B cell (primary cell): ENCODE measurements at regions not wholly inside any gene's neighbourhood (a gene's known extent, or its start where the extent isn't known, plus 50 kb on each side); places are given as distances from the start of the nearest gene placed in this dataset.

Experiments
- ATAC-seq: fragments of 200-7000 bp; cut with Tn5 transposase; one replicate; pipeline ENCODE4 v1.10.0; 2021; ENCODE audit warnings: low read depth, mild to moderate bottlenecking, moderate number of reproducible peaks, moderate library complexity
- CTCF ChIA-PET: fragments of 350-600 bp; sonication (Branson Sonifier 250); formaldehyde crosslinking; loops from one replicate; lab custom pipeline; 2021; ENCODE audit warnings: antibody characterized with exemption, inconsistent platforms; lab: Charles Lee
- POLR2A ChIA-PET: fragments of 350-600 bp; sonication (Branson Sonifier 250); formaldehyde crosslinking; loops from one replicate; lab custom pipeline; 2021; ENCODE audit warnings: antibody characterized with exemption; lab: Charles Lee
- DNase-seq: peaks from one replicate; pipeline ENCODE4 v3.0.0; 2013
- H2AFZ ChIP-seq: 2 replicates; pipeline ENCODE4 v1.6.1; 2012; ENCODE audit warnings: mild to moderate bottlenecking, low read depth, low read length; ENCODE audit not compliant: insufficient read depth, poor library complexity, severe bottlenecking
- H3K27ac ChIP-seq, 2 donors: 1 replicate in 1 of 2; 2 replicates in 1 of 2; pipeline ENCODE4 v1.5.1; 2012 to 2013; ENCODE audit warnings: low read length in 2 of 2, mild to moderate bottlenecking in 2 of 2, moderate library complexity in 1 of 2
- H3K27me3 ChIP-seq, 4 experiments: fragments of 200-600 bp in 1 of 4; sonication (generic) in 1 of 4; replicated peaks in 1 of 4; 1 replicate in 2 of 4; 2 replicates in 2 of 4; pipeline versions ENCODE4 v1.6.1 to v1.7.0; 2013 to 2016; ENCODE audit warnings: low read length in 3 of 4, mild to moderate bottlenecking in 2 of 4, mixed read lengths in 1 of 4, moderate library complexity in 1 of 4; ENCODE audit not compliant: insufficient read depth in 4 of 4, control insufficient read depth in 3 of 4; ENCODE audit errors: control extremely low read depth in 1 of 4
- H3K36me3 ChIP-seq, 2 experiments: replicated peaks in 1 of 2; 1 replicate in 1 of 2; 2 replicates in 1 of 2; pipeline versions ENCODE4 v1.6.1 to v1.7.1; 2013; ENCODE audit warnings: low read length in 1 of 2; ENCODE audit not compliant: insufficient read depth in 2 of 2, control insufficient read depth in 1 of 2; ENCODE audit errors: control extremely low read depth in 1 of 2, extremely low read depth in 1 of 2
- H3K4me1 ChIP-seq, 2 donors: fragments of 200-600 bp in 1 of 2; sonication (generic) in 1 of 2; 1 replicate in 1 of 2; 2 replicates in 1 of 2; pipeline versions ENCODE4 v1.5.1 to v1.6.1; 2013 to 2017; ENCODE audit warnings: low read length in 2 of 2; ENCODE audit not compliant: control insufficient read depth in 2 of 2, insufficient read depth in 2 of 2
- H3K4me2 ChIP-seq: replicated peaks from 2 replicates; pipeline ENCODE3; 2012; ENCODE audit warnings: mild to moderate bottlenecking, low read depth, low read length; ENCODE audit not compliant: poor library complexity, severe bottlenecking
- H3K4me3 ChIP-seq, 5 experiments: fragments of 200-600 bp in 1 of 5; sonication (generic) in 1 of 5; 1 replicate in 3 of 5; 2 replicates in 2 of 5; pipeline versions ENCODE4 v1.5.1 to v1.7.0; 2011 to 2016; ENCODE audit warnings: low read length in 4 of 5, mild to moderate bottlenecking in 4 of 5, low read depth in 2 of 5, control low read depth in 1 of 5, moderate library complexity in 1 of 5; ENCODE audit not compliant: insufficient read depth in 1 of 5; ENCODE audit errors: control extremely low read depth in 1 of 5, extremely low read depth in 1 of 5
- H3K79me2 ChIP-seq: fragments of 200-600 bp; sonication (generic); one replicate; pipeline ENCODE4 v1.6.0; 2016; ENCODE audit warnings: low read length; ENCODE audit not compliant: control insufficient read depth, insufficient read depth
- H3K9ac ChIP-seq: fragments of 200-600 bp; sonication (generic); 2 replicates; pipeline ENCODE4 v1.6.1; 2017; ENCODE audit warnings: mild to moderate bottlenecking, low read length, moderate library complexity
- H3K9me3 ChIP-seq, 3 donors: one replicate each; pipeline versions ENCODE4 v1.6.1 to v1.7.1; 2013; ENCODE audit warnings: low read length in 2 of 3; ENCODE audit not compliant: control insufficient read depth in 2 of 3, insufficient read depth in 1 of 3; ENCODE audit errors: control extremely low read depth in 1 of 3
- H4K20me1 ChIP-seq: 2 replicates; pipeline ENCODE4 v1.6.0; 2012; ENCODE audit warnings: mild to moderate bottlenecking, low read length; ENCODE audit not compliant: insufficient read depth, control insufficient read depth, poor library complexity, severe bottlenecking
- H3K27ac Mint-ChIP-seq: one replicate; pipeline ENCODE4 v1.8.0; 2021; ENCODE audit warnings: mixed read lengths
- H3K27me3 Mint-ChIP-seq: one replicate; pipeline ENCODE4 v1.8.0; 2021; ENCODE audit warnings: mixed read lengths
- H3K4me1 Mint-ChIP-seq: one replicate; pipeline ENCODE4 v1.8.0; 2021; ENCODE audit warnings: mixed read lengths
- H3K4me3 Mint-ChIP-seq: one replicate; pipeline ENCODE4 v1.8.0; 2021; ENCODE audit warnings: mixed read lengths
- H3K9me3 Mint-ChIP-seq: one replicate; pipeline ENCODE4 v1.8.0; 2022; ENCODE audit warnings: mixed read lengths; ENCODE audit not compliant: insufficient read depth
- EZH2 ChIP-seq: IDR thresholded peaks from 2 replicates; pipeline ENCODE4 v1.6.1; 2012; ENCODE audit warnings: borderline replicate concordance, low read depth, mild to moderate bottlenecking, moderate library complexity, low read length; ENCODE audit not compliant: insufficient read depth, poor library complexity, severe bottlenecking
- WGBS: methylation state at CpG from one replicate; pipeline ENCODE4 v1.1.5; 2013; ENCODE audit warnings: missing lambda C conversion rate; ENCODE audit not compliant: insufficient coverage; 5-methylcytosine and 5-hydroxymethylcytosine counted together
- intact Hi-C: fragments of 100-400 bp; cut with micrococcal nuclease; formaldehyde crosslinking; loops from one replicate; pipeline ENCODE4 v1.10.0; 2022
- TF ChIP-seq, protein P1 (sequence below): fragments of 200-600 bp; IDR thresholded peaks from one replicate; pipeline ENCODE4 v1.8.0; 2022; ENCODE audit warnings: antibody characterized with exemption, mild to moderate bottlenecking

DNA sequence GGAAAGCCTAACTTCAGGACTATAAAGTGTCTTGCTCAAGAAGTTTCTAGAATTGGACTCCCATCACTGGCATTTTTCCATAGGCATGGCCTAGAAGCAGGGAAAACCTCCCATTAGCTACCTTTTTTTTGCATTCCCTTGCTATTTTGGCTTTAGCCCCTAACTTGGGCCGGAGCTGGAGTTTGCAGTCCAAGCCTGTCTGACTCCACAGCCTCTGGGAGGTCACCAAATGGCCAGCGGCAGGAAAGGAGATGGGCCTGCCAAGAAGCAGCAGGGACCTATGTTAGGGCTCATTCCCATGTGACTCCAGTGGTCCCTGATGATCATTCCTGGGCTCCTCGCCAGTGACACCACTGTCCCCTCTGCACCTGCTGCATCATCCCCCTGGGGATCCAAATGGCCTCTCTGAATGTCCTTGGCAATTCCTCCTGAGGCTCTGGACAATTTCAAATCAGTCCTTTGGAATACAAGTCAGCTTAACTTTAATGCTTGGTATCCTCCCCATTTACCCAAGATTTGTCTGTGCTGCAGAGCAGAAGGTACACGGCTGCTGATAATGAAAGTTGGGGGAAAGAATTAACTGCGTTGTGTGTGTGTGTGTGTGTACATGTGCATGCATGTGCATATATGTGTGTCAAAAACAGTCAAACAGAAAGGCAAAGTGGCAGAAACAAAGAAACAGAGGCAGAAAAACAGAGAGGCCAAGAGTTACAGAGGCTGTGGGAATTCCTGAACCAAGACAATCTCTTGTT is 69.8 kb upstream of the SERP2 start:
- H3K27ac ChIP-seq: no peak overlapping the region
- Mint-ChIP-seq H3K4me3 (no peak overlapping the region), H3K27ac (no peak overlapping the region), H3K4me1 (peaks cover 10% of the 10 kb centered on the region), H3K9me3 (no peaks in the 10 kb centered on the region), H3K27me3 (peaks cover 20% of the 10 kb centered on the region)
- H3K4me3 ChIP-seq: no peak overlapping the region
- intact Hi-C loops: no loop called here
- 96% methylated on average over 3 of the region's 5 CpGs for WGBS
- H3K36me3 ChIP-seq: no peaks in the 10 kb centered on the region
- H3K79me2 ChIP-seq: no peaks in the 10 kb centered on the region
- H3K4me1 ChIP-seq: no peaks in the 10 kb centered on the region
- no peak overlapping the region for H3K9ac ChIP-seq
- H3K4me2 ChIP-seq: no peak overlapping the region
- H2AFZ ChIP-seq: no peak overlapping the region
- POLR2A ChIA-PET: no interaction called here
- no peak for ATAC-seq
- TF ChIP-seq, protein P1, sequence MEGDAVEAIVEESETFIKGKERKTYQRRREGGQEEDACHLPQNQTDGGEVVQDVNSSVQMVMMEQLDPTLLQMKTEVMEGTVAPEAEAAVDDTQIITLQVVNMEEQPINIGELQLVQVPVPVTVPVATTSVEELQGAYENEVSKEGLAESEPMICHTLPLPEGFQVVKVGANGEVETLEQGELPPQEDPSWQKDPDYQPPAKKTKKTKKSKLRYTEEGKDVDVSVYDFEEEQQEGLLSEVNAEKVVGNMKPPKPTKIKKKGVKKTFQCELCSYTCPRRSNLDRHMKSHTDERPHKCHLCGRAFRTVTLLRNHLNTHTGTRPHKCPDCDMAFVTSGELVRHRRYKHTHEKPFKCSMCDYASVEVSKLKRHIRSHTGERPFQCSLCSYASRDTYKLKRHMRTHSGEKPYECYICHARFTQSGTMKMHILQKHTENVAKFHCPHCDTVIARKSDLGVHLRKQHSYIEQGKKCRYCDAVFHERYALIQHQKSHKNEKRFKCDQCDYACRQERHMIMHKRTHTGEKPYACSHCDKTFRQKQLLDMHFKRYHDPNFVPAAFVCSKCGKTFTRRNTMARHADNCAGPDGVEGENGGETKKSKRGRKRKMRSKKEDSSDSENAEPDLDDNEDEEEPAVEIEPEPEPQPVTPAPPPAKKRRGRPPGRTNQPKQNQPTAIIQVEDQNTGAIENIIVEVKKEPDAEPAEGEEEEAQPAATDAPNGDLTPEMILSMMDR: no peak
- no peak for TF ChIP-seq EZH2
- no peak for DNase-seq
- no peaks in the 10 kb centered on the region for H3K9me3 ChIP-seq
- H4K20me1 ChIP-seq: no peaks in the 10 kb centered on the region
- CTCF ChIA-PET: interaction anchor here (0.7 kb wide), 1 partner anchor 40 kb away, joined by 3 read pairs; no protein-coding TSS in a partner anchor
- peaks cover 0 to 5% (median 0%) of the 10 kb centered on the region in 4 experiments for H3K27me3 ChIP-seq

DNA sequence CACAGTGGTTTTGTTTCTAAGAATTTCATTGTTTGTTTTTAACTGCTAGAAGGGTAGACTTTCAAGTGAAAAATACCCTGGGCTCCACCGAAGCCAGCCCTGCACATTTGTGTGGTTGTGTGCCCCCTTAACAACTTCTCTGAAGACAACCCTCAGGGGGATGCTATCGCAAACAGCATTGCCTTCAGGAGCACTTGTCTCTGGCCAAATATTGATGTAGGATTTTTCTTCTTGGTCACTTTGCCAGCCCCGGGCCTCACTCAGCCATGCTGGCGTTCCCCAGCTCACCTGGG is 69.2 kb upstream of the SERP2 start:
- no peak for ATAC-seq
- DNase-seq: no peak
- Mint-ChIP-seq H3K27ac (no peak overlapping the region), H3K4me1 (peaks cover 10% of the 10 kb centered on the region), H3K4me3 (no peak overlapping the region), H3K27me3 (peaks cover 15% of the 10 kb centered on the region), H3K9me3 (no peaks in the 10 kb centered on the region)
- Histone ChIP-seq H3K4me2 (no peak overlapping the region), H3K4me3 (no peak overlapping the region), H3K9ac (no peak overlapping the region), H3K27ac (no peak overlapping the region), H3K9me3 (no peaks in the 10 kb centered on the region), H4K20me1 (no peaks in the 10 kb centered on the region), H3K79me2 (no peaks in the 10 kb centered on the region), H3K4me1 (no peaks in the 10 kb centered on the region), H3K27me3 (peaks cover 0 to 5% (median 0%) of the 10 kb centered on the region in 4 experiments), H3K36me3 (no peaks in the 10 kb centered on the region), H2AFZ (no peak overlapping the region)
- POLR2A ChIA-PET: no interaction called here
- 77% methylated on average over 2 of the region's 4 CpGs for WGBS
- TF ChIP-seq EZH2: no peak
- TF ChIP-seq, protein P1: no peak
- CTCF ChIA-PET: no interaction called here
- intact Hi-C loops: no loop called here
